HG03342 (cell line): ENCODE measurements at regions not wholly inside any gene's neighbourhood (a gene's known extent, or its start where the extent isn't known, plus 50 kb on each side); places are given as distances from the start of the nearest gene placed in this dataset.
A peak's percentile ranks its signal among the peaks of the same experiment; 100 is the strongest.

Experiments used
- ATAC-seq: cut with Tn5 transposase; IDR thresholded peaks from one replicate; pipeline ENCODE4 v1.9.1; 2021; ENCODE audit warnings: mild to moderate bottlenecking, moderate library complexity; ENCODE audit not compliant: unreplicated experiment

GRCh38 chr4:27248829-27249228 is 388.2 kb downstream of the STIM2 start:
- no peak for ATAC-seq

GRCh38 chr4:27251771-27252170 is 391.1 kb downstream of the STIM2 start:
- ATAC-seq, result no peak

- no peak for ATAC-seq
These were observed 406.8 kb downstream of the STIM2 start for GRCh38 chr4:27267339-27267969.

- no peak for ATAC-seq
These were observed 407.3 kb downstream of the STIM2 start for GRCh38 chr4:27267970-27268355.

GRCh38 chr4:27270435-27270834 is 409.8 kb downstream of the STIM2 start:
- no peak for ATAC-seq

- no peak for ATAC-seq
These were observed 410.9 kb downstream of the STIM2 start for GRCh38 chr4:27271555-27271954.

- no peak for ATAC-seq
These were observed 411.6 kb downstream of the STIM2 start for GRCh38 chr4:27272217-27272616.

- ATAC-seq, result no peak
These were observed 415.8 kb downstream of the STIM2 start for GRCh38 chr4:27276307-27277073.

GRCh38 chr4:27278615-27279375 is 418.2 kb downstream of the STIM2 start:
- ATAC-seq, result no peak

GRCh38 chr4:27288496-27288895 is 427.9 kb downstream of the STIM2 start:
- no peak for ATAC-seq

- ATAC-seq, result no peak
These were observed 429.1 kb downstream of the STIM2 start for GRCh38 chr4:27289704-27290103.

GRCh38 chr4:27293831-27294230 is 433.2 kb downstream of the STIM2 start:
- no peak for ATAC-seq

GRCh38 chr4:27304751-27305150 is 444.1 kb downstream of the STIM2 start:
- ATAC-seq, result no peak

- no peak for ATAC-seq
These were observed 444.6 kb downstream of the STIM2 start for GRCh38 chr4:27305246-27305645.

GRCh38 chr4:27308379-27308778 is 447.7 kb downstream of the STIM2 start:
- no peak for ATAC-seq

- ATAC-seq, result no peak
These were observed 455.0 kb downstream of the STIM2 start for GRCh38 chr4:27315625-27316024.

GRCh38 chr4:27316176-27316575 is 455.5 kb downstream of the STIM2 start:
- no peak for ATAC-seq

GRCh38 chr4:27318740-27319139 is 458.1 kb downstream of the STIM2 start:
- ATAC-seq, result no peak

- no peak for ATAC-seq
These were observed 466.4 kb downstream of the STIM2 start for GRCh38 chr4:27326991-27327390.

GRCh38 chr4:27327421-27328181 is 467.0 kb downstream of the STIM2 start:
- ATAC-seq, result peak; percentile 44

- ATAC-seq, result no peak
These were observed 477.9 kb downstream of the STIM2 start for GRCh38 chr4:27338530-27338929.
